GM12878 (cell line): ENCODE measurements at regions not wholly inside any gene's neighbourhood (a gene's known extent, or its start where the extent isn't known, plus 50 kb on each side); places are given as distances from the start of the nearest gene placed in this dataset.
"Not testable (repeated sequence)": the region's sequence is repeated elsewhere in the genome, so short reads cannot be mapped to it uniquely, and the experiment has no call there.

ENCODE experiments used
- POLR2A ChIP-seq: IDR thresholded peaks from 2 replicates; pipeline ENCODE4 v1.6.1; 2011; ENCODE audit warnings: low read depth, mild to moderate bottlenecking, low read length
- SIX5 ChIP-seq: IDR thresholded peaks from 2 replicates; pipeline ENCODE4 v1.6.1; 2011; ENCODE audit warnings: mild to moderate bottlenecking, low read depth, low read length, moderate library complexity; ENCODE audit not compliant: severe bottlenecking
- SMC3 ChIP-seq: IDR thresholded peaks from 2 replicates; pipeline ENCODE4 v1.6.1; 2011; ENCODE audit warnings: low read length, improper control_type of control experiment, borderline replicate concordance
- SP1 ChIP-seq: IDR thresholded peaks from one replicate; pipeline ENCODE4 v1.6.1; 2011; ENCODE audit warnings: low read depth, low read length

GRCh38 chr5:176023535-176023934, 55.4 kb upstream of the THOC3 start:
- not testable (repeated sequence) for TF ChIP-seq POLR2A, SIX5, SMC3, SP1
